ENCODE measurements at regions not wholly inside any gene's neighbourhood (a gene's known extent, or its start where the extent isn't known, plus 50 kb on each side); places are given as distances from the start of the nearest gene placed in this dataset.

GRCh38 chr2:166565501-166565900 lies 71.5 kb upstream of the SCN7A start:
- DNase-seq (ENCODE audit: low read depth, low spot score) (no peak), FAIRE-seq (no peak)
- H3K36me3 ChIP-seq (ENCODE audit: control insufficient read depth in 2 of 2, extremely low read depth in 1 of 2, insufficient read depth in 2 of 2, low read length in 2 of 2) = no peaks in the 10 kb centered on the region
- H3K9ac ChIP-seq (replicated peaks; ENCODE audit: extremely low read depth, insufficient read depth, low read length) = no peak overlapping the region
- intact Hi-C loops (cut with micrococcal nuclease) = no loop called here
- H3K79me2 ChIP-seq (ENCODE audit: control insufficient read depth, insufficient read depth, low read length) = no peaks in the 10 kb centered on the region
- POLR2A ChIA-PET = no interaction called here
- no TSS peak for BruUV-seq (replicated peaks)
- no peak overlapping the region for H3K4me2 ChIP-seq (ENCODE audit: insufficient read depth, low read length)
- H3K4me3 ChIP-seq (replicated peaks in 1 of 3; ENCODE audit: insufficient read depth in 1 of 3, low read depth in 1 of 3, low read length in 3 of 3) = no peak overlapping the region
- no peaks in the 10 kb centered on the region for H4K20me1 ChIP-seq (replicated peaks; ENCODE audit: control insufficient read depth, extremely low read depth, insufficient read depth, low read length)
- CTCF ChIA-PET = no interaction called here
- no peak overlapping the region for H2AFZ ChIP-seq (ENCODE audit: low read depth, low read length)
- H3K27me3 ChIP-seq (ENCODE audit: control insufficient read depth in 2 of 2, insufficient read depth in 2 of 2, low read length in 2 of 2) = no peaks in the 10 kb centered on the region
- H3K9me3 ChIP-seq (replicated peaks; ENCODE audit: control insufficient read depth, insufficient read depth, low read length) = no peaks in the 10 kb centered on the region
- TF ChIP-seq FOS (IDR thresholded peaks at IDR 0.05; ENCODE audit: borderline replicate concordance, insufficient read depth, low read length) (no peak), JUN (IDR thresholded peaks at IDR 0.05; ENCODE audit: borderline replicate concordance, insufficient read depth, insufficient read length, low read depth) (no peak), GATA2 (IDR thresholded peaks at IDR 0.05; ENCODE audit: insufficient read depth, insufficient read length, low read depth, low read length) (no peak), MYC (IDR thresholded peaks at IDR 0.05; ENCODE audit: low read depth, low read length) (no peak), POLR2A (IDR thresholded peaks at IDR 0.05; ENCODE audit: low read depth, low read length) (no peak), CTCF (IDR thresholded peaks at IDR 0.05; ENCODE audit: extremely low read depth in 1 of 2, insufficient read depth in 1 of 2, low read depth in 1 of 2, low read length in 2 of 2) (no peak), EZH2 (IDR thresholded peaks at IDR 0.05; ENCODE audit: borderline replicate concordance, low read depth, low read length, severe bottlenecking) (no peak), MAX (IDR thresholded peaks at IDR 0.05; ENCODE audit: insufficient read depth, insufficient read length) (no peak), POLR2AphosphoS5 (IDR thresholded peaks at IDR 0.05; ENCODE audit: insufficient read depth, low read depth, low read length) (no peak)
- no peaks in the 10 kb centered on the region for H3K4me1 ChIP-seq (ENCODE audit: control insufficient read depth, extremely low read depth, insufficient read depth, low read length)
- H3K27ac ChIP-seq (ENCODE audit: insufficient read depth, low read depth, low read length) = no peak overlapping the region
- dilution Hi-C loops (cut with MboI; ENCODE audit: extremely low pct_ligation_motif_present, low sequenced_read_pairs) = no loop called here
- H3K9me1 ChIP-seq (replicated peaks; ENCODE audit: control insufficient read depth, extremely low read depth, insufficient read depth, low read length) = no peaks in the 10 kb centered on the region
